ENCODE measurements at regions not wholly inside any gene's neighbourhood (a gene's known extent, or its start where the extent isn't known, plus 50 kb on each side); places are given as distances from the start of the nearest gene placed in this dataset.

DNA sequence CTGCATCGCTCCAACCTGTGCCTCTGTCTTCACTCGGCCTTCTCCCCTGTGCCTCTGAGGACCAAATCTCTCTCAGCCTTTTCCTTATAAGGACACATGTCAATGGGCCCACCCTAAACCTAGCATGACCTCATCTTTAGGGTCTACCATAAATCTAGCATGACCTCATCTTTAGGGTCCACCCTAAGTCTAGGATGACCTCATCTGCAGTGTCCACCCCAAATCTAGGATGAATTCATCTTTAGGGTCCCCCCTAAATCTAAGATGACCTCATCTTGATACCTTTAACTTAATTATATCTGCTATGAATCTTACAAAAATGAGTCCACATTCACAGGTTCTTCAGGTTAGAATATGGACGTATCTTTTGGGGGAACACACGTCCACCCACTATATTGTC lies 131.1 kb upstream of the RPL38 start:
- Histone ChIP-seq H3K4me3 (no peak overlapping the region), H3K9me3 (ENCODE audit: low read depth, low read length) (no peaks in the 10 kb centered on the region), H3K9ac (ENCODE audit: insufficient read length) (no peak overlapping the region), H3K36me3 (ENCODE audit: insufficient read depth, low read length) (no peaks in the 10 kb centered on the region), H3K27ac (no peak overlapping the region)
- TF ChIP-seq EZH2 (IDR thresholded peaks at IDR 0.05) (no peak), FOXP2 (optimal IDR thresholded peaks at IDR 0.05; ENCODE audit: control extremely low read depth, extremely low read length, insufficient read depth) (no peak), POLR2AphosphoS5 (IDR thresholded peaks at IDR 0.05; ENCODE audit: borderline replicate concordance, low read depth, low read length) (no peak)
- DNase-seq (ENCODE audit: low read depth, low spot score): no peak

DNA sequence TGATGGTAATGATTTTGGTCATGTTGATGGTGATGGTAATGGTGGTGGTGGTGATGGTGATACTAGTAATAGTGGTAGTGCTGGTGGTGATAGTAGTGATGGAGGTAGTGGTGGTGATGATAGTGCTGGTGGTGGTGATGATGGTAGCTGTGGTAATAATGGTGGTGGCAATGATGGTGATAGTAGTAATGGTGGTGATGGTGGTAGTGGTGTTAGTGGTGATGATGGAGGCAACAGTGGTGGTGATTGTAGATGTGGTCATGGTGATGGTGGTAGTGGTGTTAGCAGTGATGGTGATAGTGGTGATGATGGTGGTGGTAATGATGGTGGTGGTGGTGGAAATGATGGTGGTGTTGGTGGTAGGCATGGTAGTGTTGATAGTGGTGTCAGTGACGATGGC lies 127.0 kb upstream of the RPL38 start:
- TF ChIP-seq FOXP2 (optimal IDR thresholded peaks at IDR 0.05; ENCODE audit: control extremely low read depth, extremely low read length, insufficient read depth) (no peak), POLR2AphosphoS5 (IDR thresholded peaks at IDR 0.05; ENCODE audit: borderline replicate concordance, low read depth, low read length) (no peak), EZH2 (IDR thresholded peaks at IDR 0.05) (no peak)

DNA sequence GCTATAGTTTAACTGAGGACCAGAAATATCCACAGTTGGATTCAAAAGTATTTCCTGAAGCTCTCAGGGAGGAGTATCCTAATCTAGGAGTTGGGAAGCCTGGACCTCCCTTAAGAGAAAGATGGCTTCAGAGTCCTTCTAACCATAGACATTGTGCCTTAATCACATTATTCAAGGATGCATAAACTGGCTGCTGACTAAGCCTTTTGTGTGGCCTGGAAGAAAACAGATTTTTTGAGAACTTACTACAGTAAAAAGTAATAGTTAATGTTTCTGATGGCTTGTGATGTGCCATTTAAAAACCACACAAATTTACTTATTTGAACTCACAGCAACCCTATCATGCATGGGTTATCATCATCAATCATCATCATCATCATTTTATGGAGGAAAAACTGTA lies 126.2 kb upstream of the RPL38 start:
- H3K36me3 ChIP-seq (ENCODE audit: insufficient read depth, low read length): no peaks in the 10 kb centered on the region
- no peak overlapping the region for H3K4me3 ChIP-seq
- TF ChIP-seq EZH2 (IDR thresholded peaks at IDR 0.05) (no peak), POLR2AphosphoS5 (IDR thresholded peaks at IDR 0.05; ENCODE audit: borderline replicate concordance, low read depth, low read length) (no peak), FOXP2 (optimal IDR thresholded peaks at IDR 0.05; ENCODE audit: control extremely low read depth, extremely low read length, insufficient read depth) (no peak)
- DNase-seq (ENCODE audit: low read depth, low spot score): no peak
- no peaks in the 10 kb centered on the region for H3K9me3 ChIP-seq (ENCODE audit: low read depth, low read length)
- no peak overlapping the region for H3K27ac ChIP-seq
- H3K9ac ChIP-seq (ENCODE audit: insufficient read length): no peak overlapping the region

More for the DNA sequence above, 127.0 kb upstream of the RPL38 start:
- no peaks in the 10 kb centered on the region for H3K9me3 ChIP-seq (ENCODE audit: low read depth, low read length)
- H3K36me3 ChIP-seq (ENCODE audit: insufficient read depth, low read length): no peaks in the 10 kb centered on the region
- H3K9ac ChIP-seq (ENCODE audit: insufficient read length): no peak overlapping the region
- H3K27ac ChIP-seq: no peak overlapping the region
- no peak for DNase-seq (ENCODE audit: low read depth, low spot score)
- no peak overlapping the region for H3K4me3 ChIP-seq

DNA sequence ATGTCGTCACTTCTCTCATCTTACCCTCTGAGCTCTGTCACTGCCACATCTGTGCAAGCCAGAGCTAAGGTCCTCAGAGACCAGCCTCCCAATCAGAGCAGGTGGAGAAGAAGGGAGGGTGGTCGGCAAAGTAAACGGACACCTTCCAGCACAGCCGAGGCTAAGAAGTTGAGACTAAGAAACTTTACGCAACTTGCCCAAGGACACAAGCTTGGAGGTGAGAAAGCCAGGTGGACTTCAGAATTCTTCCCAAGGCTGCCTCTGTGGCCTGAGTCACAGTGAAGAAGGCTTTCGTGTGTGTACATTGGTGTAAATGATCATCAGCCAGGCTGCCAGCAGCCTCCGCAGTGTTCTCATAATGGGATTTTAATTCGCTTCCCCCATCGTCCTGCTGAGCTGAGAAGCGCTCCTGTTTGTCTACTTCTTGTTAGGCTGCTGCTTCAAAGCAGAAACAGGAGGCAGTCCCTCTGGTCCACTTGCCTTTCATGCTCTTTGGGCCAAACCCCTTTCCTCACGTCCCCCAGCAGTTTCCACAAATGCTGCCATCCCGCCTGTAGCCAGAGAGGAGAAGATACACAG lies 125.0 kb upstream of the RPL38 start:
- DNase-seq (ENCODE audit: low read depth, low spot score): no peak
- H3K9ac ChIP-seq (ENCODE audit: insufficient read length): no peak overlapping the region
- TF ChIP-seq FOXP2 (optimal IDR thresholded peaks at IDR 0.05; ENCODE audit: control extremely low read depth, extremely low read length, insufficient read depth): no peak
- TF ChIP-seq POLR2AphosphoS5 (IDR thresholded peaks at IDR 0.05; ENCODE audit: borderline replicate concordance, low read depth, low read length): no peak
- TF ChIP-seq EZH2 (IDR thresholded peaks at IDR 0.05): no peak
- no peak overlapping the region for H3K27ac ChIP-seq
- H3K36me3 ChIP-seq (ENCODE audit: insufficient read depth, low read length): no peaks in the 10 kb centered on the region
- H3K4me3 ChIP-seq: no peak overlapping the region
- H3K9me3 ChIP-seq (ENCODE audit: low read depth, low read length): no peaks in the 10 kb centered on the region

DNA sequence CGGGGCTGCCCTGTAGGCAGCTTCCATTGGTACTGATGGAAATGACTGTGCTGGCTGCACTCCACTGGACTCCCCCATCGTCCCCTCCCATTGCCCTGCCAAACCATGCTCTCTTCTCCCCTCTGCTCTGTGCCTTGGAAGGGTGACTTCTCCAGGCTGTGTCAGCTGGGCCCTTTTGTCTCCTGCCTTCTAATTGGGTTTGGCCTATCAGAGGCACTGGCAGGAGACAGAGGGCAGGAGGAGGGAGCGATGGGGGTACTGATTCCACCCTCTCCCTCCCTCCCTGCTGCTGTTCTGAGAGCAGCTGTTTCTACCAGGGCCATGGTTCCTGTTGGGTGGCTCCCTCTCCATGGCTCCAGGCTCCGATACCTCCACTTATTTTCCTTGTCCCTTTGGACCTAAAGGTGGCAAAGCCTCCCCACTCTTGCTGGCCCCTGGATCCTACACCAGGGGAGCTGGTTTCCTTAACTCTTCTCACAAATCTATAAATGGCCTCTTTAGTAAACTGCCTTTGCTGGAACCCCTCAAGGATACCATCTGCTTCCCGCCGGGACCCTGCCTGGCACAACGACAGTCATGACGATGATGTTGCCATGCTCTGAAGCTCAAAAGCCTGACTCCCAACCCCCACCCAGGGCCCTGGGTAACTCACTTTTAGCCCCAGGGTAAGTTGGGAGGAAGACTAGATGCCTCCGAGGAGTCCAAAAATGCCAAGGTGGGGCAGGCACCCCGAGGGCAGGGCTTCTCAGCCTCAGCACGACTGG lies 123.8 kb upstream of the RPL38 start:
- H3K9ac ChIP-seq (ENCODE audit: insufficient read length): no peak overlapping the region
- TF ChIP-seq EZH2 (IDR thresholded peaks at IDR 0.05) (no peak), POLR2AphosphoS5 (IDR thresholded peaks at IDR 0.05; ENCODE audit: borderline replicate concordance, low read depth, low read length) (no peak), FOXP2 (optimal IDR thresholded peaks at IDR 0.05; ENCODE audit: control extremely low read depth, extremely low read length, insufficient read depth) (no peak)
- H3K9me3 ChIP-seq (ENCODE audit: low read depth, low read length): no peaks in the 10 kb centered on the region
- DNase-seq (ENCODE audit: low read depth, low spot score): no peak
- no peak overlapping the region for H3K27ac ChIP-seq
- no peak overlapping the region for H3K4me3 ChIP-seq
- H3K36me3 ChIP-seq (ENCODE audit: insufficient read depth, low read length): no peaks in the 10 kb centered on the region

DNA sequence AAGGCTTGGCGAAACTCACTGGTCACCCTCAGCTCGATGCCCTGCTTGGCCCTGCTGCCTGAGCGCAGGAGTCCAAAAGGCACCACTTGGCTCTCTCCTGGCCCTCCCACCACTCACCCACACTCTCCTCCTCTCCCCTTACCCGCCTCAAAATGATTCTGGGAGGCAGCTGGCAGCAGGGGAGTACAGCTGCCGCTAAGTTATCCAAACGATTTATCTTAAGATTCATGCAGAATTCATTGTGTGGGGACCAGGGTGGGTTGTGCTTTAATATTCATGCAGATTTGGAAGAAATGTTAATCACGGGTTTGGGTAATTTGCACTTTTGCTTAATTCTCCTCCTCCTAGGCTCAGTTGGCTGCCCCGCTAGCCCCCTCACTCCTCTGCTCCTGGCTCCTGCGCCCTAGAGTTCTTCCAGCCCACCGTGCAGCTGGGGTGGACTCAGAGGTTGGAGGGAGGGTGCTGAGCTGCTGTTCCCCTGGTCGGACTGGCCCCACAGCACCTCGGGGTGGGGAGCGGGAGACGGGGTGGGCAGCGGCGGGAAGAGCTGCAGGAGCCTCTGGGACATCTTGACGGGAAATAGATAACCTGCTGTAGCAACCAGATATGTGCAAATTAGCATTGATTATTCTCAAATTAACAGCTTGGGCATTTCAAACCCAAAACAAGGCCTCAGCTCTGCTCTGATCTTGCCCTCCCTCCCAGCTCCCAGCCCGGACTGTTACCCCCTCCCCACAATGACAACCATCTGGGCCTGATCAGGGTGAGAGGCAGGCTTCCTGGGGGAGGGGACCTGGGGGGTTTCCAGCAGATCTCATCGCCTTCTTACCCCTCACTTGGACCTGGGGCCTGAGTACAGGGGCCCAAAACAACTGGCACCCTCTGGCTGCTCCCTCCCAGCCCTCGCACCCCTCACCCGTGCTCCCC lies 122.6 kb upstream of the RPL38 start:
- DNase-seq (ENCODE audit: low read depth, low spot score): no peak
- H3K36me3 ChIP-seq (ENCODE audit: insufficient read depth, low read length): no peaks in the 10 kb centered on the region
- no peak overlapping the region for H3K9ac ChIP-seq (ENCODE audit: insufficient read length)
- no peak overlapping the region for H3K27ac ChIP-seq
- H3K4me3 ChIP-seq: no peak overlapping the region
- TF ChIP-seq FOXP2 (optimal IDR thresholded peaks at IDR 0.05; ENCODE audit: control extremely low read depth, extremely low read length, insufficient read depth) (no peak), EZH2 (IDR thresholded peaks at IDR 0.05) (no peak), POLR2AphosphoS5 (IDR thresholded peaks at IDR 0.05; ENCODE audit: borderline replicate concordance, low read depth, low read length) (no peak)
- no peaks in the 10 kb centered on the region for H3K9me3 ChIP-seq (ENCODE audit: low read depth, low read length)

DNA sequence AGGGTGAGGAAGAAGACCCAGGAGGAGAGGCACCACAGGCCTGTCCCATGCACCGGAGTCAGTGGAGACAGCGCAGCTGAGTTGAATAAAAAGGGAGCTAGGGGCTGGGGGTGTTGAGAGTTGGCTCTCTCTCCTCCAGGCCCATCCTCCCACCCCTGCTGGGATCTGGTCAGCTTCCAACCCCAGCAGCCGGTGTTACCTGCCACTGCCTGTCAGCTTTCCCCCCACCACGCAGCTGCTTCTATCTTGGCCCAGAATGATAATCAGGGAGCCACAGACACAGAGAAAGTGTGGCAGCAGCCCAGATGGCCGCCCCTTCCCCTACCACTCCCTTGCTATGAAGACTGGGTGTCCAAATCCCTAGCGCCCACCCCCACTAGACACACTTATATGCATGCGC lies 120.6 kb upstream of the RPL38 start:
- H3K27ac ChIP-seq: no peak overlapping the region
- no peaks in the 10 kb centered on the region for H3K36me3 ChIP-seq (ENCODE audit: insufficient read depth, low read length)
- DNase-seq (ENCODE audit: low read depth, low spot score): no peak
- no peak for TF ChIP-seq FOXP2 (optimal IDR thresholded peaks at IDR 0.05; ENCODE audit: control extremely low read depth, extremely low read length, insufficient read depth)
- no peak for TF ChIP-seq EZH2 (IDR thresholded peaks at IDR 0.05)
- TF ChIP-seq POLR2AphosphoS5 (IDR thresholded peaks at IDR 0.05; ENCODE audit: borderline replicate concordance, low read depth, low read length): no peak
- H3K9ac ChIP-seq (ENCODE audit: insufficient read length): no peak overlapping the region
- H3K9me3 ChIP-seq (ENCODE audit: low read depth, low read length): no peaks in the 10 kb centered on the region
- no peak overlapping the region for H3K4me3 ChIP-seq

DNA sequence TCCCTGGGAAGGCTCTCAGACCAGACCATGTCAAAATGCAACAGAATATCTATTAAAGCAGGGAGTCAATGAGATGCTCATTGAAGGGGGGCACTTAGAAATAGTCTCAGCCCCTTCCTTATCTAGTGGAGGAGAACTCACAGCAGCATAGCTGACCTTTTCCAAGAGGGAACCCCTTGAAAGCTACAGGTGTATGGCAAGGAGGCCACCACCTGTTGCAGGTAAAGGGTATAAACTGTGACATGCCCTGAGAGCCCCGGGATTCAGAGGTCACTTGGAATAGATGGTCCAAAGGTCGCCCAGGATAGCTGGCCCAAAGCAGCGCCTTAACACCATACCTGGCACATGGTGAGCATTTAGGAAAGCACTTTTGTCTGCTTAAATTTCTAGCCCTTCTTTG lies 120.2 kb upstream of the RPL38 start:
- Histone ChIP-seq H3K36me3 (ENCODE audit: insufficient read depth, low read length) (no peaks in the 10 kb centered on the region), H3K9me3 (ENCODE audit: low read depth, low read length) (no peaks in the 10 kb centered on the region), H3K9ac (ENCODE audit: insufficient read length) (no peak overlapping the region), H3K4me3 (no peak overlapping the region), H3K27ac (no peak overlapping the region)
- no peak for DNase-seq (ENCODE audit: low read depth, low spot score)
- TF ChIP-seq EZH2 (IDR thresholded peaks at IDR 0.05) (no peak), POLR2AphosphoS5 (IDR thresholded peaks at IDR 0.05; ENCODE audit: borderline replicate concordance, low read depth, low read length) (no peak), FOXP2 (optimal IDR thresholded peaks at IDR 0.05; ENCODE audit: control extremely low read depth, extremely low read length, insufficient read depth) (no peak)

Measured in SK-N-MC (cell line).